ENCODE measurements at regions not wholly inside any gene's neighbourhood (a gene's known extent, or its start where the extent isn't known, plus 50 kb on each side); places are given as distances from the start of the nearest gene placed in this dataset.

DNA sequence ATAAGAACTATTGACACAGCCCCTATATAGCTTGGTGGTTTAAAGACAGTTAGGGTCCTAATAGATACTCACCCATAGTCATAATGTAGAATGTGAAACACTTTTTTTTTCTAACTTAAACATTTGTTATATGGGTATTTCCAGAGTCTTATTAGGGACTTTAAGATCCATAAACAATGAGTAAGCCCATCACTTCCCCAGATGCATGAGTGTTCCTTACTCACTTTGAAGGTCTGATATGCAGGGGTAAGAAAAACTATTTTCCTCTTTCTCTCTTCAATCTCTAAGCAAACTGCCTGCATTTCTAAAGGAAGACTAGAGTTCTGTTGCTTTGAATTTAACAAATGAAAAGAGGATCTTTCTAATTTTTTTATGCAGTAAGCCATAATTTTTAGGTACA is 443.6 kb upstream of the PITX2 start:
- CTCF ChIA-PET = no interaction called here
- TF ChIP-seq, protein P1, sequence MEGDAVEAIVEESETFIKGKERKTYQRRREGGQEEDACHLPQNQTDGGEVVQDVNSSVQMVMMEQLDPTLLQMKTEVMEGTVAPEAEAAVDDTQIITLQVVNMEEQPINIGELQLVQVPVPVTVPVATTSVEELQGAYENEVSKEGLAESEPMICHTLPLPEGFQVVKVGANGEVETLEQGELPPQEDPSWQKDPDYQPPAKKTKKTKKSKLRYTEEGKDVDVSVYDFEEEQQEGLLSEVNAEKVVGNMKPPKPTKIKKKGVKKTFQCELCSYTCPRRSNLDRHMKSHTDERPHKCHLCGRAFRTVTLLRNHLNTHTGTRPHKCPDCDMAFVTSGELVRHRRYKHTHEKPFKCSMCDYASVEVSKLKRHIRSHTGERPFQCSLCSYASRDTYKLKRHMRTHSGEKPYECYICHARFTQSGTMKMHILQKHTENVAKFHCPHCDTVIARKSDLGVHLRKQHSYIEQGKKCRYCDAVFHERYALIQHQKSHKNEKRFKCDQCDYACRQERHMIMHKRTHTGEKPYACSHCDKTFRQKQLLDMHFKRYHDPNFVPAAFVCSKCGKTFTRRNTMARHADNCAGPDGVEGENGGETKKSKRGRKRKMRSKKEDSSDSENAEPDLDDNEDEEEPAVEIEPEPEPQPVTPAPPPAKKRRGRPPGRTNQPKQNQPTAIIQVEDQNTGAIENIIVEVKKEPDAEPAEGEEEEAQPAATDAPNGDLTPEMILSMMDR (IDR thresholded peaks at IDR 0.05) = no peak
- TF ChIP-seq EZH2 (IDR thresholded peaks at IDR 0.05; ENCODE audit: borderline replicate concordance, insufficient read depth, low read depth, low read length, poor library complexity, severe bottlenecking) = no peak

DNA sequence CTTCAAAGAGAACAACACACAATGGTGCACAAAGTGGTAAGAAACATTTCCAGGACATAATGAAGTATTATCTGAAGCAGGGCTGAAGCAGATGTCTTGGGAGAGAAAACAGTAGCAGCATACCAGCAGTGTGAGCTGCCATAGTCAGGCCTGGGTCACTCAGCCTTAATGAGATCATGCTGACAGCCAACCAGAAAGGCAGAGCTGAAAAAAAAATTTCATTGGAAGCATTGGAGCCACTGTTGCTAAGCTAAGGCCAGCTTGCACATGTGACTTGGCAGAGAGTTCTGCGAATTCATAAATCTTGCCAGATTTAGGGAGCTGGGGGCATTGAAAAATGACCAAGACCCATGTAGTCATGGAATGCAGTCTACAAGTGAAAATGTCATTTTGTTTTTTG is 444.0 kb upstream of the PITX2 start:
- H3K27me3 ChIP-seq (replicated peaks in 1 of 4; ENCODE audit: control extremely low read depth in 1 of 4, control insufficient read depth in 3 of 4, insufficient read depth in 4 of 4, low read length in 3 of 4) = no peaks in the 10 kb centered on the region
- intact Hi-C loops (cut with micrococcal nuclease) = no loop called here
- no peak overlapping the region for H3K4me3 ChIP-seq (ENCODE audit: control extremely low read depth in 1 of 5, extremely low read depth in 1 of 5, insufficient read depth in 1 of 5, low read depth in 2 of 5, low read length in 4 of 5)
- ATAC-seq (ENCODE audit: low read depth) = no peak
- ChIA-PET POLR2A (no interaction called here), CTCF (no interaction called here)
- H3K4me2 ChIP-seq (replicated peaks; ENCODE audit: low read depth, low read length, poor library complexity, severe bottlenecking) = no peak overlapping the region
- 100% methylated on average over 1 of the region's 1 CpG for WGBS (ENCODE audit: insufficient coverage)
- H3K9me3 ChIP-seq (ENCODE audit: control extremely low read depth in 1 of 3, control insufficient read depth in 2 of 3, insufficient read depth in 1 of 3, low read length in 2 of 3) = peaks cover 0 to 3% (median 0%) of the 10 kb centered on the region in 3 donors
- no peak overlapping the region for H2AFZ ChIP-seq (ENCODE audit: insufficient read depth, low read depth, low read length, poor library complexity, severe bottlenecking)
- DNase-seq = no peak
- no peaks in the 10 kb centered on the region for H3K79me2 ChIP-seq (ENCODE audit: control insufficient read depth, insufficient read depth, low read length)
- H3K4me1 ChIP-seq (ENCODE audit: control insufficient read depth in 2 of 2, insufficient read depth in 2 of 2, low read length in 2 of 2) = no peaks in the 10 kb centered on the region
- no peaks in the 10 kb centered on the region for H3K36me3 ChIP-seq (replicated peaks in 1 of 2; ENCODE audit: control extremely low read depth in 1 of 2, control insufficient read depth in 1 of 2, extremely low read depth in 1 of 2, insufficient read depth in 2 of 2, low read length in 1 of 2)
- no peak overlapping the region for H3K4me3 Mint-ChIP-seq
- H3K27ac ChIP-seq (ENCODE audit: low read length in 2 of 2) = no peak overlapping the region
- TF ChIP-seq, protein P1 (IDR thresholded peaks at IDR 0.05) = no peak
- no peak for TF ChIP-seq EZH2 (IDR thresholded peaks at IDR 0.05; ENCODE audit: borderline replicate concordance, insufficient read depth, low read depth, low read length, poor library complexity, severe bottlenecking)
- H3K9ac ChIP-seq (ENCODE audit: low read length) = no peak overlapping the region
- H3K27ac Mint-ChIP-seq = no peak overlapping the region
- H3K4me1 Mint-ChIP-seq = no peaks in the 10 kb centered on the region
- no peaks in the 10 kb centered on the region for H3K27me3 Mint-ChIP-seq
- no peaks in the 10 kb centered on the region for H4K20me1 ChIP-seq (ENCODE audit: control insufficient read depth, insufficient read depth, low read length, poor library complexity, severe bottlenecking)
- H3K9me3 Mint-ChIP-seq (ENCODE audit: insufficient read depth) = peaks cover 2% of the 10 kb centered on the region

More for the DNA sequence above, 443.6 kb upstream of the PITX2 start:
- H2AFZ ChIP-seq (ENCODE audit: insufficient read depth, low read depth, low read length, poor library complexity, severe bottlenecking) = no peak overlapping the region
- H3K9me3 ChIP-seq (ENCODE audit: control extremely low read depth in 1 of 3, control insufficient read depth in 2 of 3, insufficient read depth in 1 of 3, low read length in 2 of 3) = peaks cover 0 to 3% (median 0%) of the 10 kb centered on the region in 3 donors
- H3K36me3 ChIP-seq (replicated peaks in 1 of 2; ENCODE audit: control extremely low read depth in 1 of 2, control insufficient read depth in 1 of 2, extremely low read depth in 1 of 2, insufficient read depth in 2 of 2, low read length in 1 of 2) = no peaks in the 10 kb centered on the region
- no peak for ATAC-seq (ENCODE audit: low read depth)
- no peak overlapping the region for H3K4me2 ChIP-seq (replicated peaks; ENCODE audit: low read depth, low read length, poor library complexity, severe bottlenecking)
- H3K27me3 ChIP-seq (replicated peaks in 1 of 4; ENCODE audit: control extremely low read depth in 1 of 4, control insufficient read depth in 3 of 4, insufficient read depth in 4 of 4, low read length in 3 of 4) = no peaks in the 10 kb centered on the region
- no peak overlapping the region for H3K4me3 ChIP-seq (ENCODE audit: control extremely low read depth in 1 of 5, extremely low read depth in 1 of 5, insufficient read depth in 1 of 5, low read depth in 2 of 5, low read length in 4 of 5)
- H4K20me1 ChIP-seq (ENCODE audit: control insufficient read depth, insufficient read depth, low read length, poor library complexity, severe bottlenecking) = no peaks in the 10 kb centered on the region
- no peak for DNase-seq
- peaks cover 2% of the 10 kb centered on the region for H3K9me3 Mint-ChIP-seq (ENCODE audit: insufficient read depth)
- H3K27ac Mint-ChIP-seq = no peak overlapping the region
- POLR2A ChIA-PET = no interaction called here
- no peak overlapping the region for H3K9ac ChIP-seq (ENCODE audit: low read length)
- H3K79me2 ChIP-seq (ENCODE audit: control insufficient read depth, insufficient read depth, low read length) = no peaks in the 10 kb centered on the region
- no peaks in the 10 kb centered on the region for H3K4me1 ChIP-seq (ENCODE audit: control insufficient read depth in 2 of 2, insufficient read depth in 2 of 2, low read length in 2 of 2)
- H3K4me1 Mint-ChIP-seq = no peaks in the 10 kb centered on the region
- H3K27me3 Mint-ChIP-seq = no peaks in the 10 kb centered on the region
- H3K27ac ChIP-seq (ENCODE audit: low read length in 2 of 2) = no peak overlapping the region
- H3K4me3 Mint-ChIP-seq = no peak overlapping the region
- intact Hi-C loops (cut with micrococcal nuclease) = no loop called here

Data from B cell (primary cell).